H1 (cell line): ENCODE measurements at regions not wholly inside any gene's neighbourhood (a gene's known extent, or its start where the extent isn't known, plus 50 kb on each side); places are given as distances from the start of the nearest gene placed in this dataset.

Source experiments
- CHD1 ChIP-seq: IDR thresholded peaks from 2 replicates; pipeline ENCODE4 v1.6.1; 2012; ENCODE audit warnings: low read depth, low read length, improper control_type of control experiment
- CREB1 ChIP-seq: IDR thresholded peaks from 2 replicates; pipeline ENCODE4 v1.6.1; 2012; ENCODE audit warnings: inconsistent platforms
- GABPA ChIP-seq: IDR thresholded peaks from 2 replicates; pipeline ENCODE4 v1.6.1; 2011; ENCODE audit warnings: mild to moderate bottlenecking, low read length, moderate library complexity, borderline replicate concordance; ENCODE audit not compliant: insufficient read depth
- GTF2F1 ChIP-seq: IDR thresholded peaks from 2 replicates; pipeline ENCODE4 v1.6.1; 2012; ENCODE audit warnings: low read depth, low read length, improper control_type of control experiment, borderline replicate concordance
- POLR2AphosphoS5 ChIP-seq: IDR thresholded peaks from 2 replicates; pipeline ENCODE4 v1.6.1; 2011; ENCODE audit warnings: low read depth, low read length
- RAD21 ChIP-seq, 2 experiments: IDR thresholded peaks in 1 of 2; conservative IDR thresholded peaks in 1 of 2; 2 replicates each; pipeline ENCODE4 v1.6.1; 2011; ENCODE audit warnings: low read depth in 2 of 2, low read length in 2 of 2, improper control_type of control experiment in 1 of 2, inconsistent platforms in 1 of 2, mild to moderate bottlenecking in 1 of 2, moderate library complexity in 1 of 2
- SAP30 ChIP-seq: fragments of 300-600 bp; sonication (generic); IDR thresholded peaks from 2 replicates; pipeline ENCODE4 v1.7.1; 2012; ENCODE audit warnings: low read length, moderate library complexity, mild to moderate bottlenecking, inconsistent platforms; ENCODE audit not compliant: insufficient read depth, insufficient replicate concordance

GRCh38 chr11:33532257-33532656 is 168.4 kb downstream of the C11orf91 start (continued):
- TF ChIP-seq GTF2F1 (no peak), CHD1 (no peak), SAP30 (no peak), RAD21 (IDR thresholded peaks at IDR 0.05 in 1 of 2, conservative IDR thresholded peaks at IDR 0.05 in 1 of 2; ENCODE audit: low read depth in 2 of 2, low read length in 2 of 2) (peak; percentile 3 to 4; a peak in 1 of 4 replicates), CREB1 (no peak), POLR2AphosphoS5 (no peak), GABPA (no peak)
